H1 (cell line): ENCODE measurements at regions not wholly inside any gene's neighbourhood (a gene's known extent, or its start where the extent isn't known, plus 50 kb on each side); places are given as distances from the start of the nearest gene placed in this dataset.

Experiments used
- ATF3 ChIP-seq: IDR thresholded peaks from 2 replicates; pipeline ENCODE4 v1.6.1; 2011; ENCODE audit warnings: low read depth, mild to moderate bottlenecking, low read length; ENCODE audit not compliant: insufficient read depth
- BRCA1 ChIP-seq: IDR thresholded peaks from 2 replicates; pipeline ENCODE4 v1.6.1; 2012; ENCODE audit warnings: low read depth, low read length, improper control_type of control experiment
- KDM5A ChIP-seq: fragments of 200-600 bp; IDR thresholded peaks from 2 replicates; pipeline ENCODE4 v1.7.1; 2012; ENCODE audit warnings: mild to moderate bottlenecking, low read length, inconsistent platforms, mixed read lengths
- RAD21 ChIP-seq, 2 experiments: IDR thresholded peaks in 1 of 2; conservative IDR thresholded peaks in 1 of 2; 2 replicates each; pipeline ENCODE4 v1.6.1; 2011; ENCODE audit warnings: low read depth in 2 of 2, low read length in 2 of 2, improper control_type of control experiment in 1 of 2, inconsistent platforms in 1 of 2, mild to moderate bottlenecking in 1 of 2, moderate library complexity in 1 of 2
- RXRA ChIP-seq: IDR thresholded peaks from 2 replicates; pipeline ENCODE4 v1.6.1; 2011; ENCODE audit warnings: low read depth, mild to moderate bottlenecking, low read length, moderate library complexity; ENCODE audit not compliant: insufficient read depth
- SP1 ChIP-seq: IDR thresholded peaks from 2 replicates; pipeline ENCODE4 v1.6.1; 2011; ENCODE audit warnings: low read depth, low read length
- TCF12 ChIP-seq: IDR thresholded peaks from 2 replicates; pipeline ENCODE4 v1.6.1; 2011; ENCODE audit warnings: low read depth, mild to moderate bottlenecking, low read length
- TF ChIP-seq, protein P1 (sequence below), 3 experiments: IDR thresholded peaks; 1 replicate in 2 of 3; 2 replicates in 1 of 3; pipeline versions ENCODE4 v1.5.1 to v1.6.1; 2011; ENCODE audit warnings: low read length in 3 of 3, mild to moderate bottlenecking in 3 of 3, inconsistent platforms in 2 of 3, low read depth in 1 of 3, moderate library complexity in 1 of 3; ENCODE audit not compliant: insufficient read depth in 1 of 3; ENCODE audit errors: control extremely low read depth in 1 of 3

GRCh38 chr10:4708123-4708759 lies 117.8 kb upstream of the AKR1E2 start (continued):
- TF ChIP-seq, protein P1, sequence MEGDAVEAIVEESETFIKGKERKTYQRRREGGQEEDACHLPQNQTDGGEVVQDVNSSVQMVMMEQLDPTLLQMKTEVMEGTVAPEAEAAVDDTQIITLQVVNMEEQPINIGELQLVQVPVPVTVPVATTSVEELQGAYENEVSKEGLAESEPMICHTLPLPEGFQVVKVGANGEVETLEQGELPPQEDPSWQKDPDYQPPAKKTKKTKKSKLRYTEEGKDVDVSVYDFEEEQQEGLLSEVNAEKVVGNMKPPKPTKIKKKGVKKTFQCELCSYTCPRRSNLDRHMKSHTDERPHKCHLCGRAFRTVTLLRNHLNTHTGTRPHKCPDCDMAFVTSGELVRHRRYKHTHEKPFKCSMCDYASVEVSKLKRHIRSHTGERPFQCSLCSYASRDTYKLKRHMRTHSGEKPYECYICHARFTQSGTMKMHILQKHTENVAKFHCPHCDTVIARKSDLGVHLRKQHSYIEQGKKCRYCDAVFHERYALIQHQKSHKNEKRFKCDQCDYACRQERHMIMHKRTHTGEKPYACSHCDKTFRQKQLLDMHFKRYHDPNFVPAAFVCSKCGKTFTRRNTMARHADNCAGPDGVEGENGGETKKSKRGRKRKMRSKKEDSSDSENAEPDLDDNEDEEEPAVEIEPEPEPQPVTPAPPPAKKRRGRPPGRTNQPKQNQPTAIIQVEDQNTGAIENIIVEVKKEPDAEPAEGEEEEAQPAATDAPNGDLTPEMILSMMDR (IDR thresholded peaks at IDR 0.05; ENCODE audit: control extremely low read depth in 1 of 3, insufficient read depth in 1 of 3, low read depth in 1 of 3, low read length in 3 of 3): peak; percentile 81 to 96 (median 95)
- TF ChIP-seq RAD21 (IDR thresholded peaks at IDR 0.05 in 1 of 2, conservative IDR thresholded peaks at IDR 0.05 in 1 of 2; ENCODE audit: low read depth in 2 of 2, low read length in 2 of 2) (peak; percentile 47 to 61), KDM5A (no peak), RXRA (no peak), BRCA1 (no peak), TCF12 (no peak), ATF3 (0 out of 2 replicates have a peak, but pooled peaks have one; percentile 45), SP1 (no peak)
